Ovary (tissue), 7 donors: ENCODE measurements at regions not wholly inside any gene's neighbourhood (a gene's known extent, or its start where the extent isn't known, plus 50 kb on each side); places are given as distances from the start of the nearest gene placed in this dataset.

Experiments used
- DNase-seq, 5 donors: peaks; one replicate each; pipeline ENCODE4 v3.0.0-alpha.2; 2019 to 2020
- H3K27ac ChIP-seq, 2 donors: fragments of 200-600 bp; one replicate each; pipeline versions ENCODE4 v1.5.1 to v1.8.0; 2019 to 2022
- H3K27me3 ChIP-seq: fragments of 200-600 bp; one replicate; pipeline ENCODE4 v1.8.0; 2022
- H3K36me3 ChIP-seq: fragments of 200-600 bp; sonication (generic); one replicate; pipeline ENCODE4 v1.5.1; 2019
- H3K4me1 ChIP-seq: one replicate; pipeline ENCODE4 v1.8.1; 2013; ENCODE audit warnings: mild to moderate bottlenecking, moderate library complexity; ENCODE audit not compliant: insufficient read depth
- H3K4me3 ChIP-seq: fragments of 200-600 bp; sonication (generic); one replicate; pipeline ENCODE4 v1.5.1; 2017
- H3K9me3 ChIP-seq, 2 donors: fragments of 200-600 bp in 1 of 2; sonication (generic) in 1 of 2; one replicate each; pipeline versions ENCODE4 v1.5.1 to v1.8.1; 2013 to 2019; ENCODE audit warnings: mild to moderate bottlenecking in 1 of 2, moderate library complexity in 1 of 2
- CTCF ChIP-seq, 3 donors: fragments of 450-650 bp in 2 of 3; fragments of 200-600 bp in 1 of 3; IDR thresholded peaks; one replicate each; pipeline versions ENCODE4 v1.5.1 to v1.8.0; 2016 to 2022; ENCODE audit warnings: antibody characterized with exemption in 3 of 3, mild to moderate bottlenecking in 1 of 3
- EP300 ChIP-seq: sonication (generic); formaldehyde crosslinking; IDR thresholded peaks from one replicate; pipeline ENCODE4 v1.6.1; 2017; ENCODE audit warnings: antibody characterized with exemption
- POLR2A ChIP-seq: fragments of 450-650 bp; IDR thresholded peaks from one replicate; pipeline ENCODE4 v1.6.1; 2017; ENCODE audit warnings: antibody characterized with exemption, mild to moderate bottlenecking, moderate library complexity
- WGBS, 3 donors: extraction: QIAGEN DNeasy Blood & Tissue Kit in 1 of 3; methylation state at CpG; one replicate each; pipeline versions ENCODE4 v1.1.5 to v1.1.7; 2013 to 2017; 5-methylcytosine and 5-hydroxymethylcytosine counted together
- intact Hi-C, 4 donors: fragments of 100-400 bp; cut with DNase I; formaldehyde crosslinking; loops; one replicate each; pipeline versions ENCODE4 v1.11.0 to v1.15.1; 2022 to 2023
- donor health status: DM: no; HTN: no; CAD: no; lungs with moderate emphysema.
- donor health status: DM: no; HTN: no; CAD: no.
- donor health status: Bipolar disorder and iron deficiency.
- donor health status: DM: no; HTN: no; CAD: no.
- donor health status: DM: yes; HTN: yes; CAD: no.

DNA sequence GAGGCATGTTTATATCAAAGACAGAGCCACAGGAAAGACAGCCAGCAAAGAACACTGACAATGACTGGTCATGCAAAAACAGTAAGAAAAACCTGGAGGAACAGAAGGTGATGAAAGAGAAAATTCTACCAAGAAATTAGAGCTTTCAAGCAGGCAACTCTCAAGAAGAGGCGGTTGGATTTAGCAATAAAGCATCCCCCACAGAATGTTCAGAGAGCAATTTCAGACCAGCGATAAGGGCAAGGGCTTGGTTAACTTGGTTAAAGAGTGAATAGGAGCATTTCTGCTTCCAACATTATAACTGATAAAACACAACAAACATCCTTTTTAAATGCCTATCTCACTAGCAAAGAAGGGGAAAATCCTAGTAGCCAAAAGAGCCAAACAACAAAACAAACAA, 68.0 kb upstream of the NCKAP5 start:
- H3K9me3 ChIP-seq, result no peaks in the 10 kb centered on the region
- no peak overlapping the region for H3K4me3 ChIP-seq
- TF ChIP-seq POLR2A (no peak), CTCF (IDR thresholded peaks at IDR 0.05) (no peak), EP300 (no peak)
- H3K27ac ChIP-seq, result no peak overlapping the region
- no peaks in the 10 kb centered on the region for H3K36me3 ChIP-seq
- WGBS, 3 donors, result 66 to 76% (median 73%) methylated on average over 2 of the region's 2 CpGs
- no peaks in the 10 kb centered on the region for H3K4me1 ChIP-seq
- intact Hi-C loops, result no loop called here
- no peak for DNase-seq
- H3K27me3 ChIP-seq, result no peaks in the 10 kb centered on the region

DNA sequence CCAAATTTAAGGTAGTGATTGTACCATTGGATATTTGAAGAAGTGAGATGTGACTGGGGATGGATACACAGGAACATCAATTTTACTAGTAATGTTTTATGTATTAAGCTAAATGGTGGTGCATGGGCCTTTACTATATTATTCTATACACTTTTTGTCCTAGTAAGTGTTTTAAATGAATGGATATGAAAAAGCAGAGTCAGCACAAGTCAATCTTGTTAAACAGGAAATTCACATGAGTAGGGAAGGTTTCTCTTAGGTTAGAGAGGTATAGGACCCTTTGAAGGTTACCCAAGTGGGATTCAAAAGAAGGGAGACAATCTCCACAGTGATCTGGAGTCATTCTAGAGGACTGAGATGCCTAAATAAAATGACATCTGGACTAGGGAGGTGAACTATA, 71.8 kb upstream of the NCKAP5 start:
- Histone ChIP-seq H3K9me3 (no peaks in the 10 kb centered on the region), H3K27ac (no peak overlapping the region), H3K4me3 (no peak overlapping the region), H3K27me3 (no peaks in the 10 kb centered on the region), H3K4me1 (no peaks in the 10 kb centered on the region), H3K36me3 (no peaks in the 10 kb centered on the region)
- TF ChIP-seq CTCF (IDR thresholded peaks at IDR 0.05) (no peak), POLR2A (no peak), EP300 (no peak)
- DNase-seq, result no peak
- intact Hi-C loops, result no loop called here

DNA sequence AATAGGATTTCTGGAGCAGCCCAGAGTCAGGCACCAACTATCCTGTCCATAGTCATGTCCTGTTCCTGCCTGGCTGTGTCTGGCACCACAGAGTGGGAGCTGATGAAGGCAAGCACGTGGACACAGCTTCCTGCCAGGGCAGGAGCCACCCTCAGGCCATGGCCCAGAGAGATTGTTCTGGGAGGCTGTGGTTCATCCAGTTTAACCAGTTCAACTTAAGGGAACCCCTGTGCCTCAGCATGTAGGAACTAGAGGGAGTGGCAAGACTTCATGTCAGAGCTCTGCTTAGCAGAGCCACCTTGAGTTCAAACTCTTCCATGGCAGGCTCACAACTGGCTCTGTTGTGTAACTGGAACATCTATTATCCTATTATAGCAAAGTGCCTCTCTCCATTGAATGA, 73.2 kb upstream of the NCKAP5 start:
- H3K27ac ChIP-seq, result no peak overlapping the region

GRCh38 chr2:133641942-133642725, 73.9 kb upstream of the NCKAP5 start:
- Histone ChIP-seq H3K27me3 (no peaks in the 10 kb centered on the region), H3K36me3 (no peaks in the 10 kb centered on the region), H3K4me3 (no peak overlapping the region), H3K4me1 (no peaks in the 10 kb centered on the region), H3K27ac (no peak overlapping the region), H3K9me3 (no peaks in the 10 kb centered on the region)
- WGBS, 3 donors, result 61 to 65% (median 65%) methylated on average over 5 of the region's 5 CpGs
- no peak for TF ChIP-seq CTCF (IDR thresholded peaks at IDR 0.05)
- intact Hi-C loops, result no loop called here
- no peak for DNase-seq

More for the DNA sequence above, 73.2 kb upstream of the NCKAP5 start:
- no peaks in the 10 kb centered on the region for H3K36me3 ChIP-seq
- intact Hi-C loops, result no loop called here
- H3K9me3 ChIP-seq, result no peaks in the 10 kb centered on the region
- H3K27me3 ChIP-seq, result no peaks in the 10 kb centered on the region
- no peak overlapping the region for H3K4me3 ChIP-seq
- 58 to 85% (median 62%) methylated on average over 1 of the region's 1 CpG for WGBS, 3 donors
- no peak for DNase-seq
- TF ChIP-seq CTCF (IDR thresholded peaks at IDR 0.05) (no peak), POLR2A (no peak), EP300 (no peak)
- no peaks in the 10 kb centered on the region for H3K4me1 ChIP-seq
